Transverse colon (tissue), 4 donors: ENCODE measurements at regions not wholly inside any gene's neighbourhood (a gene's known extent, or its start where the extent isn't known, plus 50 kb on each side); places are given as distances from the start of the nearest gene placed in this dataset.

ENCODE experiments used
- DNase-seq: peaks from one replicate; pipeline ENCODE4 v3.0.0-alpha.2; 2019
- H3K27ac ChIP-seq, 4 donors: fragments of 200-600 bp; sonication (generic); 2 replicates each; pipeline ENCODE4 v1.5.1; 2016 to 2018; ENCODE audit warnings: inconsistent platforms in 4 of 4
- H3K27me3 ChIP-seq: fragments of 200-600 bp; sonication (generic); 2 replicates; pipeline ENCODE4 v1.5.1; 2017; ENCODE audit warnings: inconsistent platforms
- H3K36me3 ChIP-seq, 4 donors: fragments of 200-600 bp; sonication (generic); 2 replicates each; pipeline ENCODE4 v1.5.1; 2017 to 2019; ENCODE audit warnings: inconsistent platforms in 4 of 4
- H3K4me1 ChIP-seq, 4 donors: fragments of 200-600 bp; sonication (generic); 2 replicates each; pipeline ENCODE4 v1.5.1; 2017 to 2020; ENCODE audit warnings: inconsistent platforms in 4 of 4
- H3K4me3 ChIP-seq, 4 donors: fragments of 200-600 bp; sonication (generic); 1 replicate in 1 of 4; 2 replicates in 3 of 4; pipeline versions ENCODE4 v1.5.1 to v1.6.1; 2017 to 2019; ENCODE audit warnings: inconsistent platforms in 4 of 4
- H3K9me3 ChIP-seq, 2 donors: fragments of 200-600 bp; sonication (generic); 2 replicates each; pipeline ENCODE4 v1.5.1; 2017 to 2019; ENCODE audit warnings: inconsistent platforms in 2 of 2
- EP300 ChIP-seq: sonication (generic); formaldehyde crosslinking; IDR thresholded peaks from one replicate; pipeline ENCODE4 v1.6.1; 2017; ENCODE audit warnings: antibody characterized with exemption, low read depth
- POLR2A ChIP-seq: fragments of 450-650 bp; IDR thresholded peaks from one replicate; pipeline ENCODE4 v1.6.1; 2016; ENCODE audit warnings: antibody characterized with exemption, mild to moderate bottlenecking, moderate library complexity
- POLR2AphosphoS5 ChIP-seq, 3 donors: sonication (generic); formaldehyde crosslinking; IDR thresholded peaks; one replicate each; pipeline ENCODE4 v1.6.1; 2016; ENCODE audit warnings: antibody characterized with exemption in 3 of 3
- WGBS, 2 donors: methylation state at CpG; one replicate each; pipeline ENCODE4 v1.1.5; 2018; ENCODE audit warnings: low coverage in 1 of 2; 5-methylcytosine and 5-hydroxymethylcytosine counted together
- in situ Hi-C, 4 donors: fragments of 200-750 bp; cut with MboI; loops; one replicate each; pipeline versions ENCODE4 v1.15.0 to v1.15.1; 2017; ENCODE audit warnings: low sequenced_read_pairs in 3 of 4, low pct_ligation_motif_present in 1 of 4, low pct_unique_long_range_greater_than_20kb in 1 of 4
- intact Hi-C: fragments of 100-400 bp; cut with DNase I; formaldehyde crosslinking; loops from one replicate; pipeline ENCODE4 v1.15.1; 2023; ENCODE audit warnings: low total_unique reads
- TF ChIP-seq, protein P1 (sequence below), 5 experiments: fragments of 200-600 bp in 3 of 5; fragments of 450-650 bp in 2 of 5; sonication (generic) in 3 of 5; IDR thresholded peaks; 1 replicate in 2 of 5; 2 replicates in 3 of 5; pipeline ENCODE4 v1.5.1; 2016 to 2017; ENCODE audit warnings: antibody characterized with exemption in 5 of 5, inconsistent platforms in 3 of 5, mild to moderate bottlenecking in 2 of 5, moderate library complexity in 1 of 5

DNA sequence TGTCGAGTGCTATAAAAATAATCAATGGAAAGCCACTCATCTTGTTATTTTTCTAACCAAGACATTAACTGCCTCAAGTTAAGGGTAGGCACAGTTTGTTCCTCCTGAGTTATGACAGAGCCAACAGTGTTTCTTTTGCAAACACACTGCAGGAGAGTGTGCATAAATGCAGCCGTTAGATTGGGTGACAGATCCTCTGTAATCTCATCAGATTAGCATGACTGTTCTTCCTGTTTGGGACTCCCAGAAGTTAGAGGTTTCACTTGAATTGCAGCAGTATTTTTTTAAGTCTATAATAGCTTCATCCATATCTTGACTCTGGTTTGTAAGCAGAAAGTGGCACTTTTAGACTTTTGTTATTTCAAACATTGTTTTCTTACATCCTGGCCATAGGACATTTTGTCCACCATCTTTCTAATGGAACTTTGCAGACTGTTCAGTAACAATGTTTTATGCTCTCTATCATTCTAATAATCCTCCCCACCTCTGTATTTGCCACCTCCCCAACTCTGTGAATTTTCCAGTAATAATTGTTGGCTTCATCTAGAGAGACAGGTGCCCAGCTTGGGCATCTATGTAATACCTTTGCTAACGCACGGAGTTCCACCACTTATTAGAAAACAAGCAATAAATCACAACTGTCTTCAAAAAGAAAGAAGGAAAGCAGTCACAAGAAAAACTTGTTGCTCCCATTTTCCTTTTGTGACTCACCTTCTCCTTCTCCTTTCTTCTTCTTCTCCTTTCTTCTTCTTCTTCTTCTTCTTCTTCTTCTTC is 560.0 kb downstream of the ADCYAP1 start:
- no peaks in the 10 kb centered on the region for H3K27me3 ChIP-seq
- no peak overlapping the region for H3K27ac ChIP-seq
- TF ChIP-seq POLR2AphosphoS5 (IDR thresholded peaks at IDR 0.05), result no peak
- DNase-seq, result no peak
- H3K36me3 ChIP-seq, result no peaks in the 10 kb centered on the region
- H3K9me3 ChIP-seq, result no peaks in the 10 kb centered on the region
- intact Hi-C loops (no loop called here), in situ Hi-C loops (loop anchor here in 1 of 4 donors (25.0 kb wide), 1 partner anchor 98 kb away; no protein-coding TSS in a partner anchor)
- WGBS, 2 donors, result 41 to 50% methylated on average over 4 of the region's 4 CpGs
- H3K4me1 ChIP-seq, result no peaks in the 10 kb centered on the region
- H3K4me3 ChIP-seq, result no peak overlapping the region

DNA sequence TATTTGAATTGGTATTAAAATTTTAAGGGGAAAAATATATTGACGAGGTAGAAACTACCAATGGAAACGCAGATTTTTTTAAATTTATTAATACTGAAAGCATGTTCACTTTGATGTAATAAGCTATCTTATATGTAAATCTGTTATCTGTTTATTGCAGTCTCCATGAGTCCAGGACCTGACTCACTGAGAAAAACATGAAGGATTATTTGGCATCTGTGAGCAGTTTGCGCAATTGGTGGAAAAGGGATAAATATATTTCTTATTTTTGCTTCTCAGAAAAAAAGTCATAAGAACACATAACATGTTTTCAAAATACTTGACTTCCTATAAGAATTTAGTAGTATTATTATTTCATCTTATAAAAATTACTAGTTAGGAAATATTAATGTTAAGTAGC is 561.4 kb downstream of the ADCYAP1 start:
- Histone ChIP-seq H3K4me1 (no peaks in the 10 kb centered on the region), H3K9me3 (no peaks in the 10 kb centered on the region), H3K27ac (no peak overlapping the region), H3K4me3 (no peak overlapping the region), H3K27me3 (no peaks in the 10 kb centered on the region), H3K36me3 (no peaks in the 10 kb centered on the region)
- TF ChIP-seq EP300, result no peak
- TF ChIP-seq POLR2A, result no peak
- no peak for TF ChIP-seq POLR2AphosphoS5 (IDR thresholded peaks at IDR 0.05)
- TF ChIP-seq, protein P1, sequence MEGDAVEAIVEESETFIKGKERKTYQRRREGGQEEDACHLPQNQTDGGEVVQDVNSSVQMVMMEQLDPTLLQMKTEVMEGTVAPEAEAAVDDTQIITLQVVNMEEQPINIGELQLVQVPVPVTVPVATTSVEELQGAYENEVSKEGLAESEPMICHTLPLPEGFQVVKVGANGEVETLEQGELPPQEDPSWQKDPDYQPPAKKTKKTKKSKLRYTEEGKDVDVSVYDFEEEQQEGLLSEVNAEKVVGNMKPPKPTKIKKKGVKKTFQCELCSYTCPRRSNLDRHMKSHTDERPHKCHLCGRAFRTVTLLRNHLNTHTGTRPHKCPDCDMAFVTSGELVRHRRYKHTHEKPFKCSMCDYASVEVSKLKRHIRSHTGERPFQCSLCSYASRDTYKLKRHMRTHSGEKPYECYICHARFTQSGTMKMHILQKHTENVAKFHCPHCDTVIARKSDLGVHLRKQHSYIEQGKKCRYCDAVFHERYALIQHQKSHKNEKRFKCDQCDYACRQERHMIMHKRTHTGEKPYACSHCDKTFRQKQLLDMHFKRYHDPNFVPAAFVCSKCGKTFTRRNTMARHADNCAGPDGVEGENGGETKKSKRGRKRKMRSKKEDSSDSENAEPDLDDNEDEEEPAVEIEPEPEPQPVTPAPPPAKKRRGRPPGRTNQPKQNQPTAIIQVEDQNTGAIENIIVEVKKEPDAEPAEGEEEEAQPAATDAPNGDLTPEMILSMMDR (IDR thresholded peaks at IDR 0.05), result no peak
- DNase-seq, result no peak
- WGBS, 2 donors, result 76 to 84% methylated on average over 3 of the region's 3 CpGs
- intact Hi-C loops, result no loop called here
- in situ Hi-C loops, result loop anchor here in 1 of 4 donors (25.0 kb wide), 1 partner anchor 96 kb away; no protein-coding TSS in a partner anchor

DNA sequence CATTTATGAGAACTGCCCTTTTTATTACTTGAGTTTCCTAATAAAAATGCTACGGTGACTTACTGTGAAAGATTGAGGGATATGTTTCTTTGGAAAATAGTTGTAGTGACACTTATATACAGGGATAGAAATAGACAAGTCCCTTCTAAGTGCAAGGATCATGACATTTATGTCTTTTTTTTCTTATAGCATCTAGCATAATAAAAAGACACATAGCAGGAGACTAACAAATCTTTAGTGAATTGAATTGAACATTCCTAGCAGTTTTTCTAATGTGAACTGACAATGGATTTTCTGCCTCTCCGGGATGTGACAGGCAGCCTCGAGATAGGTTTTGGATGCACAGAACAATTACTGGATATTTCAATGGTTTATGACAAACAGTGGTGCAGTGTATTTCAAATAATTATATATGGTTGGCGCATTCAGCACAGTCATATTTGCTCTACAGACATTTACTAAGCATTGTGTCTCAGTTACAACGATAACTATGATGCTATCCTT is 562.8 kb downstream of the ADCYAP1 start:
- no peaks in the 10 kb centered on the region for H3K27me3 ChIP-seq
- no peak overlapping the region for H3K27ac ChIP-seq
- no peak overlapping the region for H3K4me3 ChIP-seq
- in situ Hi-C loops (loop anchor here in 1 of 4 donors (25.0 kb wide), 1 partner anchor 95 kb away; no protein-coding TSS in a partner anchor), intact Hi-C loops (no loop called here)
- no peaks in the 10 kb centered on the region for H3K9me3 ChIP-seq
- H3K36me3 ChIP-seq, result no peaks in the 10 kb centered on the region
- no peaks in the 10 kb centered on the region for H3K4me1 ChIP-seq
- no peak for TF ChIP-seq POLR2AphosphoS5 (IDR thresholded peaks at IDR 0.05)
- no peak for TF ChIP-seq EP300
- TF ChIP-seq, protein P1 (IDR thresholded peaks at IDR 0.05), result no peak
- TF ChIP-seq POLR2A, result no peak
- WGBS, 2 donors, result 52 to 58% methylated on average over 5 of the region's 5 CpGs
- no peak for DNase-seq

DNA sequence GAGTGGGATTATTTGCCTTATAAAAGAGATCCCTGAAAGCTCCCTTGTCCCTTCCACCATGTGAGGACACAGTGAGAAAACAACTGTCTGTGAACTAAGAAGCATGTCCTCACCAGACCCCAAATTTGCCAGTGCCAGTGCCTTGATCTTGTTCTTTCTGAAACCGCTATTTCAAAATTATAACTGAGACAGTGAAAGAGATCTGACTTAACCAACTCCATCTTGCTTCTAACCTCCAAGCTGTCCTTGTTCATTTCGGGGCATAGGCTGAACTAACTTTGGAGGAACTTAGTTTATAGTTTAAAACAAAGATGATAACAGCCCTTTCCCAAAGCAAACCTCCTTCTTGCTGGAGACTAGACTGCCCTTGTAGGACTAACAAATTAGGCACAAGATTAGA is 563.9 kb downstream of the ADCYAP1 start:
- no peaks in the 10 kb centered on the region for H3K9me3 ChIP-seq
- no peak for DNase-seq
- intact Hi-C loops (no loop called here), in situ Hi-C loops (loop anchor here in 1 of 4 donors (25.0 kb wide), 1 partner anchor 94 kb away; no protein-coding TSS in a partner anchor)
- no peaks in the 10 kb centered on the region for H3K36me3 ChIP-seq
- WGBS, 2 donors, result 56 to 68% methylated on average over 2 of the region's 2 CpGs
- no peak overlapping the region for H3K27ac ChIP-seq
- TF ChIP-seq POLR2AphosphoS5 (IDR thresholded peaks at IDR 0.05) (no peak), POLR2A (no peak), EP300 (no peak)
- TF ChIP-seq, protein P1 (IDR thresholded peaks at IDR 0.05), result no peak
- H3K27me3 ChIP-seq, result no peaks in the 10 kb centered on the region
- H3K4me3 ChIP-seq, result no peak overlapping the region
- H3K4me1 ChIP-seq, result no peaks in the 10 kb centered on the region
